KBM-7 (cell line): ENCODE measurements at regions not wholly inside any gene's neighbourhood (a gene's known extent, or its start where the extent isn't known, plus 50 kb on each side); places are given as distances from the start of the nearest gene placed in this dataset.
"Not testable (repeated sequence)": the region's sequence is repeated elsewhere in the genome, so short reads cannot be mapped to it uniquely, and the experiment has no call there.

Source experiments
- DNase-seq: peaks from one replicate; pipeline ENCODE4 v3.0.0-alpha.2; 2015
- in situ Hi-C: fragments of 300-500 bp; cut with MboI; formaldehyde crosslinking; loops from 2 replicates; pipeline ENCODE4 v1.14.3; 2020; ENCODE audit warnings: low sequenced_read_pairs, low pct_unique_long_range_greater_than_20kb, mixed read lengths

- no peak for DNase-seq
- in situ Hi-C loops: no loop called here
Observed at GRCh38 chr14:47959740-47960139, 284.3 kb upstream of the MDGA2 start.

GRCh38 chr14:47949006-47949405, 273.6 kb upstream of the MDGA2 start:
- in situ Hi-C loops: no loop called here
- no peak for DNase-seq

GRCh38 chr14:47935332-47935731, 259.9 kb upstream of the MDGA2 start:
- in situ Hi-C loops: no loop called here
- no peak for DNase-seq

GRCh38 chr14:47929334-47929733, 253.9 kb upstream of the MDGA2 start:
- in situ Hi-C loops: no loop called here
- DNase-seq: no peak

- no peak for DNase-seq
- in situ Hi-C loops: no loop called here
Observed at GRCh38 chr14:47921133-47921532, 245.7 kb upstream of the MDGA2 start.

- no peak for DNase-seq
- in situ Hi-C loops: no loop called here
Observed at GRCh38 chr14:47919997-47920396, 244.6 kb upstream of the MDGA2 start.

- DNase-seq: no peak
- in situ Hi-C loops: no loop called here
Observed at GRCh38 chr14:47919334-47919846, 244.0 kb upstream of the MDGA2 start.

- peak; percentile 68 for DNase-seq
- in situ Hi-C loops: no loop called here
Observed at GRCh38 chr14:47917344-47917954, 242.0 kb upstream of the MDGA2 start.

- in situ Hi-C loops: not testable (repeated sequence)
Observed at GRCh38 chr14:47901141-47901540, 225.7 kb upstream of the MDGA2 start.

GRCh38 chr14:47899685-47900084, 224.3 kb upstream of the MDGA2 start:
- in situ Hi-C loops: no loop called here
- no peak for DNase-seq

More at GRCh38 chr14:47901141-47901540, 225.7 kb upstream of the MDGA2 start:
- not testable (repeated sequence) for DNase-seq

- no peak for DNase-seq
- in situ Hi-C loops: no loop called here
Observed at GRCh38 chr14:47874350-47874749, 198.9 kb upstream of the MDGA2 start.

GRCh38 chr14:47872588-47872987, 197.2 kb upstream of the MDGA2 start:
- in situ Hi-C loops: no loop called here
- no peak for DNase-seq

- DNase-seq: no peak
- in situ Hi-C loops: no loop called here
Observed at GRCh38 chr14:47863441-47863840, 188.0 kb upstream of the MDGA2 start.

- DNase-seq: no peak
- in situ Hi-C loops: no loop called here
Observed at GRCh38 chr14:47857646-47858045, 182.2 kb upstream of the MDGA2 start.

GRCh38 chr14:47852278-47852677, 176.9 kb upstream of the MDGA2 start:
- in situ Hi-C loops: no loop called here
- no peak for DNase-seq

- in situ Hi-C loops: no loop called here
- no peak for DNase-seq
Observed at GRCh38 chr14:47846008-47846407, 170.6 kb upstream of the MDGA2 start.

- DNase-seq: no peak
- in situ Hi-C loops: no loop called here
Observed at GRCh38 chr14:47843236-47843635, 167.8 kb upstream of the MDGA2 start.

- no peak for DNase-seq
- in situ Hi-C loops: no loop called here
Observed at GRCh38 chr14:47833011-47833410, 157.6 kb upstream of the MDGA2 start.

- in situ Hi-C loops: no loop called here
- no peak for DNase-seq
Observed at GRCh38 chr14:47826809-47827208, 151.4 kb upstream of the MDGA2 start.

GRCh38 chr14:47822326-47822725, 146.9 kb upstream of the MDGA2 start:
- in situ Hi-C loops: no loop called here
- no peak for DNase-seq

- in situ Hi-C loops: no loop called here
Observed at GRCh38 chr14:47821135-47821534, 145.7 kb upstream of the MDGA2 start.

More at GRCh38 chr14:47821135-47821534, 145.7 kb upstream of the MDGA2 start:
- no peak for DNase-seq
